ENCODE measurements at regions not wholly inside any gene's neighbourhood (a gene's known extent, or its start where the extent isn't known, plus 50 kb on each side); places are given as distances from the start of the nearest gene placed in this dataset.

- Histone ChIP-seq H3K4me3 (no peak overlapping the region), H3K27me3 (no peaks in the 10 kb centered on the region), H3K4me1 (no peaks in the 10 kb centered on the region), H3K36me3 (no peaks in the 10 kb centered on the region), H3K27ac (no peak overlapping the region), H3K9me3 (no peaks in the 10 kb centered on the region)
- TF ChIP-seq CTCF (IDR thresholded peaks at IDR 0.05), result no peak
- no peak for TF ChIP-seq POLR2A (IDR thresholded peaks at IDR 0.05)
- no peak for DNase-seq
These were observed 436.8 kb upstream of the PRKX start for GRCh38 chrX:4150259-4150658.

GRCh38 chrX:4129626-4130025 lies 416.2 kb upstream of the PRKX start:
- H3K27ac ChIP-seq, result no peak overlapping the region
- H3K4me1 ChIP-seq, result no peaks in the 10 kb centered on the region
- no peaks in the 10 kb centered on the region for H3K36me3 ChIP-seq
- H3K4me3 ChIP-seq, result no peak overlapping the region
- H3K27me3 ChIP-seq, result no peaks in the 10 kb centered on the region
- TF ChIP-seq CTCF (IDR thresholded peaks at IDR 0.05) (no peak), POLR2A (IDR thresholded peaks at IDR 0.05) (no peak)
- no peaks in the 10 kb centered on the region for H3K9me3 ChIP-seq
- DNase-seq, result no peak

GRCh38 chrX:4118666-4119530 lies 405.4 kb upstream of the PRKX start:
- Histone ChIP-seq H3K9me3 (no peaks in the 10 kb centered on the region), H3K27me3 (no peaks in the 10 kb centered on the region), H3K4me3 (no peak overlapping the region), H3K27ac (no peak overlapping the region), H3K4me1 (no peaks in the 10 kb centered on the region), H3K36me3 (no peaks in the 10 kb centered on the region)
- TF ChIP-seq POLR2A (IDR thresholded peaks at IDR 0.05) (no peak), CTCF (IDR thresholded peaks at IDR 0.05) (no peak)
- DNase-seq, result no peak

GRCh38 chrX:4110964-4111363 lies 397.5 kb upstream of the PRKX start:
- no peaks in the 10 kb centered on the region for H3K36me3 ChIP-seq
- no peak overlapping the region for H3K27ac ChIP-seq
- H3K4me3 ChIP-seq, result no peak overlapping the region
- H3K4me1 ChIP-seq, result no peaks in the 10 kb centered on the region
- H3K9me3 ChIP-seq, result no peaks in the 10 kb centered on the region
- DNase-seq, result no peak
- TF ChIP-seq POLR2A (IDR thresholded peaks at IDR 0.05) (no peak), CTCF (IDR thresholded peaks at IDR 0.05) (no peak)
- no peaks in the 10 kb centered on the region for H3K27me3 ChIP-seq

- Histone ChIP-seq H3K36me3 (no peaks in the 10 kb centered on the region), H3K4me1 (no peaks in the 10 kb centered on the region), H3K27ac (no peak overlapping the region), H3K9me3 (no peaks in the 10 kb centered on the region), H3K4me3 (no peak overlapping the region), H3K27me3 (no peaks in the 10 kb centered on the region)
- DNase-seq, result no peak
- TF ChIP-seq POLR2A (IDR thresholded peaks at IDR 0.05) (no peak), CTCF (IDR thresholded peaks at IDR 0.05) (no peak)
These were observed 381.5 kb upstream of the PRKX start for GRCh38 chrX:4094926-4095325.

All from Peyer's patch (tissue), 4 donors.